Activated CD8-positive, alpha-beta memory T cell treated with anti-CD3 and anti-CD28 coated beads for 36 hours (primary cell): ENCODE measurements at regions not wholly inside any gene's neighbourhood (a gene's known extent, or its start where the extent isn't known, plus 50 kb on each side); places are given as distances from the start of the nearest gene placed in this dataset.

Experiments
- CTCF ChIA-PET: fragments of 350-600 bp; sonication (Branson Sonifier 250); formaldehyde crosslinking; loops from one replicate; lab custom pipeline; 2021; ENCODE audit warnings: antibody characterized with exemption; lab: Charles Lee
- POLR2A ChIA-PET: fragments of 350-600 bp; sonication (Branson Sonifier 250); formaldehyde crosslinking; loops from one replicate; lab custom pipeline; 2021; ENCODE audit warnings: antibody characterized with exemption; lab: Charles Lee

DNA sequence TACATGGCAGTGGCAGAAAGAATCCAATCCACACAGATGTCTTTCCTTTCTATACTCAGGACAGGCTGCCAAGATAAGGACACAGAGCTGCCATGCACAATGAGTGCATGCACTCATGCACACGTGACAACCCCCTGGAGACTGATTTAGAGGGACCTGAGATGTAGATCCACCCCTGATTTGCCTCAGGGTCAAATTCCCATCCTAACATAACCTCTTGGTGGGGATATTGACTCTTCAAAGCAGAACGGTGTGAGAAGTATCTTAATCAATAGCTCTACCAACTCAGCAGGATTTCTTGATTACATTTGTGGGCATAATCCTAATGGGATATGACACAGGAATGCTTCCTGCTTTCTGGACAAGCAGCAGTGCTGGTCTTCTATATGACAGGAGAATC, 125.2 kb upstream of the DSCAM start:
- CTCF ChIA-PET = no interaction called here
- POLR2A ChIA-PET = no interaction called here

DNA sequence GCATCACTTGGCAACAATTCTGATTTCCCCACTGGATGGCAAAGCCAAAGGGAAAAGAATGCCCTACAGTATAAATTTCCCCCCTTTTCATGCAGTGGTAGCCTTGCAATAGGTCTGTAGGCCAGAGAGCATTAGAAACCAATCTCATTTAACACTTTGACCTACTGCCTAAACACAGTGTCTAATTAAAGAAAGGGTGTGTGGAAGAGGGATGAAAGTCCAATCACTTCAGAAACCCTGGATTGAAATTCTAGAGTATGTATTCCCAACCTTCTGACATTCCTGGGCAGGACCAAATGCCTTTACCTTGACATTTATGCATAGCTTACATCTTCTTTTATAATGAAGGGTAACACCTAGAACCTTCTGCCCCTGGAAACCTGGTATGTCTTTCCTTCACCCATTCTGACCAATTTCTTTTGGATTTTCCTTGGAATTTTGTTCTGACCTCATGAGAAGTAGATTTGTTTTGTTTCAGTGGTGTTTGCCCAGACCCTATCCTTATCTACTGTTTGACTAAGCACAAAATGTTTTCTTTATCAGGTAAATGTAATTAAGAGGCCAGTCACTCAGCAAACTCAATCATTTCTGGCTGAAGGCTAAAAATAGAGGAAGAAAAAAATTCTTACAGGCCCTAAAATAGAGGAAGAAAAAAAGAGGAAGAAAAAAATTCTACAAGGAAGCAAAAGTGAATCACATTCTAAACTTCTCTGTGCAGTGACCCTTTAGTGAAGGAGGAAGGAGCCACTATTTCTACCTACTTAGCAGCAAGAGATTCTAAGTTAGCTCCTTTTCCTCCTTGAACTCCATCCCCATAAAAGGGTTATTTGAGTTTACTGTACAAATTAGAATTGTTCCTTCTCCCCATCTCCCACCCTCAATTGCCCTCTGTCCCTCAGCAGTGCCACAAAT, 129.5 kb upstream of the DSCAM start:
- POLR2A ChIA-PET = no interaction called here
- CTCF ChIA-PET = no interaction called here

DNA sequence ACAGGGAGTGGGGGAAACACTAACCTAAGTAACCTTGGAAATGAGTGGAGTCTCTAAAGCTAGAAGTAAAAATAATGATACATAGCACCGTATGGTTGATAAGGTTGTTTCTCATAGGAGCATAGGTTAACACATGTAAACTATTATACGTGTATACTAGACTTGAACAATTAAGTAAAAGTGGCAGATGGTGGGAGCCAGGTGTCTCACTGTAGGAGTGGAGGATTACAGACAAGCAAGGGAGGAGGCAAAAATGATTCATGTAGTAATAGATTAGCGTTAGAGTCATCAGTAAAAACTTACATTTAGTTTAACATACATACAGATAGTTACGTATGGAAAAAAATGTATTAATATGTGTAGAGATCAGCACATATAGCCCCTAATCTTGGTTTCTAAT, 138.4 kb upstream of the DSCAM start:
- ChIA-PET POLR2A (no interaction called here), CTCF (no interaction called here)

DNA sequence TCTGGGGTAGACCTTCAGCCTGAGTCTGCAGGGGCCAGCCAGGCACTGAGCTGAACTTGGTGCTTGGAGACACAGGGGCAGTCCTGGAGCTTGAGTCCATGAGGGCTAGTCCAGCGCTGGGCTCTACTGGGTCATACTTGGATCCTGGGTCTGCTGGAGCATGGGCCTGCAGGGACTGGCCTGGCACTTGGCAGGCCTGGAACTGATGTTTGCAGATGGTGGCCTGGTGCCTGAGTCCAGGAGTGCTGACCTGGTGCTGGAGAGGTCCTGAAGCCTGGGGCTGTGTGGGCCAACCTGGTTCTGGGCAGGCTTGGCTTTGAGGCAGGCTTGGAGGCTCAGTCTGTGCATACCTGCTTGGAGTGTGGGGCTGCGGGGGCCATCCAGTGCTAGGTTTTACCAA, 143.4 kb upstream of the DSCAM start:
- CTCF ChIA-PET = no interaction called here

DNA sequence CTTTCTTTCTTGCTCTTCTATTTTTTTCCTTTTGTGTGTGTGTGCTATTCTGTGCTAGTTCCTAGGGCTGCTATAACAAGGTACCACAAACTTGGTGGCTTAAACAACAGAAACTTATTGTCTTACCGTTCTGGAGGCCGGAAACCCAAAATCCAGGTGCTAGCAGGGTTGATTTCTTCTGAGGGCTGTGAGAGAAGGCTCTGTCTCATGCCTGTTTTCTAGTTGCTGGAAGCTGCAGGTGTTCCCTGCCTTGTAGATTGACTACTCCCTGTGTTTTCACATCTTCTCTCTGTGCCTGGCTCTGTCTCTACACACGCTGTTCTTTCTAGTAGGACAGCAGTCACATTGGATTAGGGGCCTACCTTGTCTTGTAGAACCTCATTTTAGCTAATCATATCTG, 150.9 kb upstream of the DSCAM start:
- CTCF ChIA-PET = no interaction called here
- POLR2A ChIA-PET = no interaction called here

More for the DNA sequence above, 143.4 kb upstream of the DSCAM start:
- POLR2A ChIA-PET = no interaction called here

DNA sequence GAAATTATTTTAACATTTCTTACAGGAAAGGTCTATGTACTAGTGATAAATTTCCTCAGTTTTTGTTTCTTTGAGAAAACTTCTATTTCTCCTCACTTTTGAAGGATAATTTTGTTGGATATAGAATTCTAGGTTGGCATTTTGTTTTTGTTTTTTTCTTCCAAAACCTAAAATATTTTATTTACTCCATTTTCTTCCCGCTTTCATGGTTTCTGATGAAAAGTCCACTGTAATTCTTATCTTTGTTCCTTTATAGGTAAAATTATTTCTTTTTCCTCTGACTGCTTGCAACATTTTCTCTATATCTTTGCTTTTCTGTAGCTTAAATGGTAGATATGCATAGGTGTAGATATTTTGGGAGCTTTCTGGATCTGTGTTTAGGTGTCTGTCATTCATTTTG, 153.9 kb upstream of the DSCAM start:
- ChIA-PET POLR2A (no interaction called here), CTCF (no interaction called here)

DNA sequence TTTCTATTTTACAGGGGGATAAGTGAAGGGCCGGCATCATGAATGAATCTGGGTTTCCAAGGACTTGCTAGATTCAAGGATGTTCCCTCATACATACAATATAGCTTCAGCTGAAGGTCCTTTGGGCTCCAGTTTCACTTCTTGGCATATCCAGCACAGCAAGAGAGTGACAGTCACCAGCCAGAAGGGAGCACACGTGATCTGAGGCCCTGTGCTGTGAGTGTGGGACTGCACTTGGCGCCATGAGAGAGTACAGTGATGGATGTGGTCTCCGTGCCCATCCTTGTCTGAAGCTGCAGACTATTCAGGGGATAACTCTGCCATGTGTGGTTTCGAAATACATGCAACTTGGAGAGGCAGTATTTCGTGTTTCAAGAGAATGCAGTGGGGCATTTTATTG, 159.7 kb upstream of the DSCAM start:
- CTCF ChIA-PET = no interaction called here
- POLR2A ChIA-PET = no interaction called here

DNA sequence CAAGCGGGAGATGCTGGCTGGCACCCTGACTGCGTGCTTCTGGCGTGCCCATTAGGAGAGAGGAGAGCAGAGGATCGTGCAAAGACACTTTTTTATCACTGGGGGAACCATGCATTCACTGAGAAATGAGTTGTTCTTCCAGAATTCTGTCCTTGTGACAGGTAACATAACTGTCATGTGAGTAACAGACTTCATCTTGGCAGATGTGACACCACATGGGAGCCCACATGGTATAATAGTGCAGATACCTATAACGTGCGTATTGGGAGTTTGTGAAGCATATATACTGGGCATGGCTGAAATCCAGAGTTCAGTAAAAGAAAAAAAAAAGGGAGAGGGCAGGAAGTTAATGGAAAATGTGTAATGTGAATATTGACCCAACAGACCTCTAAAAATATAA, 159.6 kb upstream of the BACE2 start:
- POLR2A ChIA-PET = no interaction called here
- CTCF ChIA-PET = no interaction called here

DNA sequence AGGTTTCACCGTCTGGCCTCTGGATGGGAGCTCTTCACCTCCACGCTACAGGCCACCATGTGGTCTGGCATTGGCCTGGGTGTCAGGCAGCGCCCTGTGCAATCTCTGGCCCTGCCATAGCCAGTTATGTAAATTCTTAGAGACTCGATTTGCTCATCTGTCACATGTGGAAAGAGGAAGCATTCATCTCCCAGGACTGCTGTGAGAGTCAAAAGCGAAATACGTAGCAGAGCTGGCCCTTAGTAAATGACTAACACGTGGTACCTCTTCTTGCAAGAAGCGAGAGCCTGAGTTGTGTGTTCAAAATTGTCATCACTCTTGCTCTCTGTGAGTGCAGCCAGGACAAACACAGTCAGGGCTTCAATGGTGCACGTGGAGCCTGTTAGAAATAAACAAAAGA, 159.0 kb upstream of the BACE2 start:
- POLR2A ChIA-PET = no interaction called here
- CTCF ChIA-PET = no interaction called here

DNA sequence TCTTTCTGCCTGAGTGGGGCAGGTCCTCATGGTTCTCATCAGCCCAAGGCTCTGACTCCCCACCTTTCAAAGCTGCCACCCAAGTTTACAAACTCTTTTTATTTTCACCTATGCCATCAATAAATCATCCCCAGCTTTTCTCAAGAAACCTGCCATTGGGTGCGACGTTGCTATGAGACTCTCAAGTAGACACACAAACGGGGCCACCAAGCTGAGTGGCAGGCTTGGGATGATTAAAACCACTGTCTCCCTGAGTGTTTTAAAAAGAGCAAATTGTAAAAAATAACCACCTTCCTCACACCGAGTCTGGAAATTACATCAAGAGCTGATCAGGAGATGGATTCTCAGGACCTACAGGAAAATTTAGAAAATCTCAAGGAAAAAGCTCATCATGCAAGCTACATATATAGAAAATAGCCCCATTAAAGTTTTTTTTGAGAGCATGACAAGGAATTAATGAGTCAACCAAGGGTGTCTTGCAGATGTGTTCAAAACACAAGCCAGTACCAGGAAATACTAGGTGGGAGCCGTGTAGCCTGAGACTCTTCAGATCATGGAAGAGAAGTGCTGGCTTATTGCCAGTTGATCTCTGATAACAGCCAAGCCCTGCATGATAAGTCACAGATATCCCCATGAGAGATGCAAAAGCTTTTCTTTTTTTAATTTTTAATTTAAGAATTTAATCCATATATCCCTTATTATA, 158.4 kb upstream of the BACE2 start:
- ChIA-PET CTCF (no interaction called here), POLR2A (no interaction called here)

DNA sequence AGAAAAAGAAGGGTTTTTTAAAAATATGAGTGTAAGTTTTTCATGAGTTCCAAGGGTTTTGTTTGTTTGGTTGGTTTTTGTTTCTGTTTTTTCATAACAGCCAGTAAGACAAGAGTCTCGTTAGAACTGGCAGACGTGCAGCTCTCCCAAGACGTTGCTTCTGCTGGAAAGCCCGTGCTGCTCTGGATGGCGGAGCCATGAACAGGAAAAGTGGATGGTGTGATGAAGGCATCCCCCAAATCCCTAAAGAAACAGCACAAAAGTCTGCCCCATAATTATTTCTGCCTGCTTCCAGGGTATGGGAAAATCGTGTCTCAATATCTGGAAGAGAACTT, 157.9 kb upstream of the BACE2 start:
- ChIA-PET POLR2A (no interaction called here), CTCF (no interaction called here)

DNA sequence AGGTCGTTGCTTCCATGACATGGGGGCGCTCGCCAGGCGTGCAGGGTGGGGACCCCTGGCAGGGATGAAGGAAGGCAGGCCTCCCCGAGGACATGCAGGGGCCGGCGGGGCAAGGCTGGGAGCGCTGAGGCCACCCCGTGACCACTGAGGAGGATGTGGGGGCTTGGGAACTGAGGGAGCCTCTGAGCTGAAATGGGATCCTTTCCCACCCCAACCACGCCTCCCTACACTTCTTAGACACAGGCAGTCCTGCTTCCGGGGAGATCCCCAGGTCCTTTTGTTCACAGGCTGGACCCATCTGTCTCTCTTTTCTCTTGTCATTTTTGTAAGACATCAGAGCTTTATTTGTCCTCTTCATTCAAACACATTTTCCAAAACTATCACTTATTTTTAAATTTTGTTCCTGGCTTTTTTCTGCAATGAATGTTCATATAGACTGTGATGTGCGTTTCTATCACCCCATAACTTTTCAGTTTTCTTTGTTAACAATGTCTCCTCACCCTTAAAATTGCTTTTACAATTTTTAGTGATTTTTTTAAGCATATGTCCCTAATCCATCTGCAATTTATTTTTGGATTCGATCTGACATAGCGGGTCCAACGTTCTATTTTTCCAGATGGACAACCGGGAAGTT, 156.7 kb upstream of the BACE2 start:
- ChIA-PET CTCF (interaction anchor here (0.6 kb wide), 1 partner anchor 1636 kb away, joined by 3 read pairs; no protein-coding TSS in a partner anchor), POLR2A (no interaction called here)

DNA sequence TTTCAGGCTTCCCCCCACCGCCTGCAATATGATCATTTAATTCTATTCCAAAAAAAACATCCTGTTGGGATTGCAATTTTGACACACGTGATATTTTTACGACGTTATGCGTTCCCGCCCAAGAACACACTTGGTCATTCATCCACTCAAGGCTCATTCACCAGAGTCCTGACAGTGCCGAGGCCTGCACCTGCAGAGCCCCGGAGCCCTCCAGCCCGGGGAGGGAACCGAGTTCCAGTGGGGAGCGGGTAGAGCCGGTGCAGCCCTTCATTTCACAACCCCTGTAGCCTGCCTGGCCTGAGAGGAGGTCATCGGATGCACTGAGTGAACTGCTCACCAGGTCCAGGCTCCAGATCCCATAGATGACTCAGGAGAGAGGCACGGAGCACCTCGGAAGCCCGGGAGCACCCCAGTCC, 156.0 kb upstream of the BACE2 start:
- CTCF ChIA-PET = no interaction called here
- POLR2A ChIA-PET = no interaction called here

DNA sequence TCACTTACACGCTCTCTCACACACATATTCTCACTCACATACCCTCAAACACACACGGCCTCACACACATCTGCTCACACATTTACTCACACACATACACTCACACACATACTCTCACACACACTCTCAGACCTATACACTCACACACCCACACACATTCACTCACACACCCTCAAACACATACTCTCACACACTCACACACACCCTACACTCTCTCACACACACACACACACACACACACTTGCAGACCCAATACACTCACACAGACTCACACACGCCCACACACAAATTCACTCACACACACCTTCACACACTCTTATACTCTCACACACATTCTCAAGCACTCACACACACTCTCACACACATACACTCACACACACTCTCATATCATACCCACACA, 155.5 kb upstream of the BACE2 start:
- ChIA-PET POLR2A (no interaction called here), CTCF (no interaction called here)

DNA sequence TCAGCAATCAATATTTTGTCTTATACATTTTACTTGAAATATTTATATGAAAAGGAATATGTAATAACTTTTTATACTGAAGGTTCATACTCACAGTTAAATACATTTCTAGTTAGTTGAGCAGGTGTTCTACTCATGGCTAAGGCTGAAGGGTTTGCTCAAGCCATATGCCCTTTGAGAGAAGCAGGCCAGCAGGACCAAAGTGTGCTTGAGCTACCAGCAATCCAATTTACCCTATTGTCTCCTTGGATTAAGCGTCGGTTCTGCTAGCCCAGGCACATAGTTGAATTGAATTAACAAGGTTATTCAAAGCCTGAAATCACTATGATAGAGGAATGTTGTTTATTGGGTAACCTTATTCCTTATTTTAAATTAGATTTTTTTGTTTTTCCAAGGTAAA, 151.5 kb upstream of the BACE2 start:
- POLR2A ChIA-PET = no interaction called here

DNA sequence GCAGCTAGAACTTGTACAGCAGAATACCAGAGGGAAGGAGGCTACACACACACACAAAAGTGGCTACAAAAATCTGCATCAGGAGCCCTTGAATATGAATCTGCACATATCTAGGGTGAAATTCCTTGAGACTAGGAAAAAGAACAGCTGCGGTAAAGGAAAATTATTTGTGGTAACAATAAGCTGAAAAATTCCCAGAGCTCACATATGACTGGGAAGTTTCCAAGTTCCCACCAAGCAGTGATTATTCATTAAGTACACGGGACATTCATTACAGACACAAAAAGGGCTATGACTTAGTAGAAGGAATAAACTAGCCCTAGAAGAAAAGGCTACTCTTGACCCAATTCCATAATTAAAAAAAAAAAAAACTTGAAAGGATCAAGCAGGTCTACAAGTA, 149.5 kb upstream of the BACE2 start:
- ChIA-PET CTCF (no interaction called here), POLR2A (no interaction called here)

More for the DNA sequence above, 151.5 kb upstream of the BACE2 start:
- CTCF ChIA-PET = no interaction called here

DNA sequence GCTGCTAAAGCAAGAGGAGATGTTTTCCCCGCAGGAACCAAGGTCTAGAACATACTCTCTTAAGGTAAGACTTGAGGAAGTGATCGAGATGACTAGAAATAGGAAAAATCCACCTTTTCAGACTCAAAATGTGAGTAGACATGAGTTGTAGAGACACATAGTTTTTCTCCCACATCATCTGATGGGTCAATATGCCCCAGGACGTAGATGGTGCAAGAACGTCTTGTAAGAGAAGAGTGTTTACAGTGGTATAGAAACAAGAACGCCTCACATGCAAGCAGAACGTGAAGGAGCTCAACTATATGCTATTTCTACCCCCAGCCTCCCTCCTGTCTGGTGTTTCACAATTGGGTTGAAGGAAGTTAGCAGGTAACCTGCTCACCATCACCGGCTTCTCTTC, 144.0 kb upstream of the BACE2 start:
- ChIA-PET CTCF (no interaction called here), POLR2A (no interaction called here)

DNA sequence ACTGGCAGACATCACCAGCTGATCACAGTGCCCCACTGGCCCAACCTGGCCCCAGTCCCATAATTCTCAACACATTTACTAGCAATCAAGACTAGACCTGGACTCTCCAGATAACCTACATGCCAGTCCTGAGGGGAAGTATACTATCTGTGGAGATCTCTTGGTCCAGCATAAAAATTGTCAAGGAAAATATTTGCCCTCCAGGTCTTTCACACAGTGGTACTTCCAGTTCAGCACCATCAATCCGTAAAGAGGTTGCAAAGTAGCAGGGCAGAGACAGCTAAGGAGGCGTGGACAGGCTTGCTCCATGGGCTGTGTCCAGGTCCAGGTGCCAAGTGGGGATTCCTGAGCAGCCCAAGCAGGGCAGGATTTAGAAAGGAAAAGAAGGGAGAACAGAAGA, 143.6 kb upstream of the BACE2 start:
- ChIA-PET POLR2A (no interaction called here), CTCF (no interaction called here)

DNA sequence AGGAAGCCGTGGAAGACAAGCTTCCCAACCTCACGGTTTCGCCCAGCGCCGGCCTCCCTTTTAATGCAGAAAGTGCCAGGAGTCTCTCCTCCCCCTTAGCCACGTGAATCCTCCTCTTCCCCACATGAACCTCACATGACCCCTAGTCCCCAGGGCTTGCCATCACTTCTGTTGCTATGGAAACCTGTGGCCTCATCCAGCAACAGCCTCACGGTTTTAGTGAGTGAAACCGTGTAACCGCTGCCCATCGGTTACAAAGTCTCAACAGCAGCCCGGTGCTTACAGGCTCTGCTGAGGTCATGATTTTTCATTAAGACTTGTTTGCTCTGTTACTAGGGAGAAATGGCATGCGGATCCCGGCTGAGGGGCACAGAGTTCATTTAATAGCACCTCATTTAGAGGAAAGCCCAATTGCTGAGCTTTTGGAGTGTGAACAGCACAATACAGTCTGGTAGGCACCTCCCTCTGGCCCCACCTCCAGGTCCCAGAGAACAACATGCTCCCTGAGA, 143.2 kb upstream of the BACE2 start:
- CTCF ChIA-PET = no interaction called here
- POLR2A ChIA-PET = no interaction called here

DNA sequence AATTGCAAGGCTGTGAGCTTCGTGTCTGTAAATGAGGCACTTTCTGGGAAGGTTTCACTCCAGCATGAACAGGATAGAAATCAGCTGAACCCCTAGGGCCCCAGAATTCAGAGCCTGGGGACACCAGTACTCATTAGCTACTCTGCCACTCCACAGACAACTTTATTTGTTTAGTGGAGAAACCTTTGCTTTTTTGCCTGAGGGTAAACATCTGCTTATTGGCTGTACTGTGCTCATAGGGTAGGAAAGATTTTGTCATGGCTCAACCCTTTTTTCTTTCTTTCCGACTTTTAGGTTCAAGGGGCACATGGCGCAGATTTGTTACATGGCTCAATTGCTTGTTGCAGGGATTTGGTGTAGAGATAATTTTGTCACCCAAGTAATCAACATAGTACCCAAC, 138.4 kb upstream of the BACE2 start:
- ChIA-PET POLR2A (no interaction called here), CTCF (no interaction called here)
